Breast epithelium (tissue), 3 donors: ENCODE measurements at regions not wholly inside any gene's neighbourhood (a gene's known extent, or its start where the extent isn't known, plus 50 kb on each side); places are given as distances from the start of the nearest gene placed in this dataset.

Source experiments
- CTCF ChIP-seq, 3 donors: fragments of 450-650 bp; IDR thresholded peaks; one replicate each; pipeline ENCODE4 v1.5.1; 2016 to 2017; ENCODE audit warnings: antibody characterized with exemption in 3 of 3, mild to moderate bottlenecking in 3 of 3, moderate library complexity in 3 of 3
- POLR2A ChIP-seq: fragments of 450-650 bp; IDR thresholded peaks from one replicate; pipeline ENCODE4 v1.6.1; 2016; ENCODE audit warnings: antibody characterized with exemption, mild to moderate bottlenecking, moderate library complexity

GRCh38 chr3:161796780-161797179 is 300.2 kb downstream of the OTOL1 start:
- TF ChIP-seq CTCF (IDR thresholded peaks at IDR 0.05) (no peak), POLR2A (no peak)
